ENCODE measurements at regions not wholly inside any gene's neighbourhood (a gene's known extent, or its start where the extent isn't known, plus 50 kb on each side); places are given as distances from the start of the nearest gene placed in this dataset.

- TF ChIP-seq CTCF (IDR thresholded peaks at IDR 0.05) = no peak
- TF ChIP-seq POLR2A (IDR thresholded peaks at IDR 0.05) = no peak
Measured at GRCh38 chr7:361680-362401, 71.9 kb downstream of the FOXL3 start.
